ENCODE measurements at regions not wholly inside any gene's neighbourhood (a gene's known extent, or its start where the extent isn't known, plus 50 kb on each side); places are given as distances from the start of the nearest gene placed in this dataset.
A peak's percentile ranks its signal among the peaks of the same experiment; 100 is the strongest.
"Not testable (repeated sequence)": the region's sequence is repeated elsewhere in the genome, so short reads cannot be mapped to it uniquely, and the experiment has no call there.

DNA sequence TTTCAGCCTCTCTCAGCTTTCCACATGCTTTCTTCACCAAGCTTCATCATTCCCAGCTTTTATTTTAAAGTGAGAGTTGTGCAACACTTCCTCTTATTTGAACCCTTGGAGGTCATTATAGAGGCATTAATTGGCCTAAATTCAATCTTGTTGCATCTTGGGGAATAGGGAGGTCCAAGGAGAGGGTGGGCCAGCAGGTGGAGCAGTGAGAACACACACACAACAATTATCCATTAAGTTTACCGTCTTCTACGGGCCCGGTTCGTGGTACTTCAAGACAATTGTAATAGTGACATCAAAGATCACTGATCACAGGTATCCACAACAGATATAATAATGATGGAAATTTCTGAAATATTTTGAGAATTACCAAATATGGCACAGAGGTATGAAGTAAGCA, 457.2 kb upstream of the SMIM21 start:
- no peak for DNase-seq

GRCh38 chr18:75880925-75881504, 453.5 kb upstream of the SMIM21 start:
- no peak for DNase-seq

GRCh38 chr18:75880266-75880665, 452.8 kb upstream of the SMIM21 start:
- no peak for DNase-seq

DNA sequence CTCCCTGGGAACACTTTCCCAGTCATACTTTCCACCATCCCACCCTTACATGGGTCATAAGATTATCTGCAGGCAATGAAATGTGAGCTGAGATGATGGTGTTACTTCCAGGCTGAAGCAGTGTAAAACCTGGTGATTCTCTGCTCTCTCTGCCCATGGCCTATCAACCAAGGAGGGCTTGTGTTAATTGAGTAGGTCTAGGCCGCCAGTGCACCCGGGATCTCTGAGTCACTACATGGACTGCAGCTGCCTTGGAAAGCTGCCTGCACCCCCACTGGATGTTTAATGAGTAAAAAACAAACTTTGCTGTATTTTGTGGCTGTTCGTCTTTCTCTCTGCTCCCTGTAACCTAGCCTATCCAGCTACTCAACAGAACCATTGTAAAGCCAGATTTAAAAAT, 451.7 kb upstream of the SMIM21 start:
- no peak for DNase-seq

- no peak for DNase-seq
Measured at GRCh38 chr18:75875559-75875958, 448.1 kb upstream of the SMIM21 start.

DNA sequence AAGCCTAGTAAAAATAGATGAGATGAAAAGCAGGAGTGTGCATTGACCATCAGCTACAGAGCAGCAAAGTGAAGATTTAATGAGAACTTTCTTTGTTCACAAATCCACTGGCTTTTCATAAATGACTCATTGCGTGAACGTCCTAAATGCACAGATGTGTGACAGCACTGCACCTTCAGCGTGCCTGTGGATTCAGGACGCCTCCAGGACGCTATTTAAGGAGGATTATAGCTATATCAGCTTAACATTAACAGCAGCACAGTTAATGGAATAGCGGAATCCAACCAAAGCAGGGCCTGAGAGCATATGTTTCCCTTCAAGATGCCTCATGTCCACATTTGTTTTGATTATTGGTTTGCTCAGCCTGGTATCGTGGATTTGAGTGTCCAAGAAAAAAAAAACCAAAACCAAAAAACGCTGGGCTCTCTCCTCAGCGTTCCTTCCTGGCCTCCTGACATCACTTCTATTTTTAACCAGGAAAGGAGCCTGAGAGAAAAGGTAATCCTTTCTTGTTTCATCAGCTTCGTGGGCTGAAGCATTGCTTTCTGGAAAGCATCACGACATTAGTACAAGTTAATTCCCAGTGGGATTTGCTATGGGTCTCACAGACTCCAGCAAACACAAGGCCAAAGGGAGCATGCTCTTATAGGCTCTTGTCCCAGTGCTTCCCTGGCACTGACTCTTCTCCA, 447.0 kb upstream of the SMIM21 start:
- DNase-seq: no peak

- no peak for DNase-seq
Measured at GRCh38 chr18:75871596-75871995, 444.1 kb upstream of the SMIM21 start.

- no peak for DNase-seq
Measured at GRCh38 chr18:75869162-75869561, 441.7 kb upstream of the SMIM21 start.

- DNase-seq: no peak
Measured at GRCh38 chr18:75868031-75868430, 440.5 kb upstream of the SMIM21 start.

GRCh38 chr18:75865639-75866038, 438.1 kb upstream of the SMIM21 start:
- no peak for DNase-seq

DNA sequence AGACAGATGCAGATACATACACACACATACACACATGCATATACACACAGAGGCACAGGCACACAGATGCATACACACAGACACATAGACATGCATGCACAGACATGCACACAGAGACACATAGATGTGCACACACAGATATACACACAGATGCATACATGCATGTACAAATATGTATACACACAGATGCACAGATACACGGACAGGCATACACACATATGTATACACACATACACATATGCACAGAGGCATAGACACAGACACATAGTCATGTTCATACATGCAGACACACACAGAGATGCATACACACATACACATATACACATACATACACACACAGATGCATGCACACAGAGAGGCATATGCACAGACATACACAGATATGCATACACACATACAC, 437.3 kb upstream of the SMIM21 start:
- DNase-seq: no peak

DNA sequence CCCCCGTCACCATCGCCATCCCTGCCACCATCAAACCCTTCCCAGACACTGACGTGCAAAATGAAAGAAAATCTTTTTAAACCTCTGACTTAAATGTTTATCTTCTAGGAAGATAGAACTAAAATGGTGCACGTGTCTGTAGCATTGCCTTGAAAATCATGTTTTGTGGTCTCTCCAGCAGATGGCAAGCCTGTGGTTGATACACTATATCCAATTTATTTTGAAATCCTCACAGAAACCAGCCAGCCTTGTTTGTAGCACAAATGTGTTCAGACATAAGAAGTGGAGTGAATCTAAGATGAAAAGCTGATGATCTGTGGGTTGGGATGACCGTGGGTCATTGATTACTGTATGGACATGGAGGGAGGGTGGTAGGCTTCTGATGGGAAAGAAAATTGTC, 436.2 kb upstream of the SMIM21 start:
- DNase-seq: no peak

GRCh38 chr18:75862458-75862857, 435.0 kb upstream of the SMIM21 start:
- no peak for DNase-seq

DNA sequence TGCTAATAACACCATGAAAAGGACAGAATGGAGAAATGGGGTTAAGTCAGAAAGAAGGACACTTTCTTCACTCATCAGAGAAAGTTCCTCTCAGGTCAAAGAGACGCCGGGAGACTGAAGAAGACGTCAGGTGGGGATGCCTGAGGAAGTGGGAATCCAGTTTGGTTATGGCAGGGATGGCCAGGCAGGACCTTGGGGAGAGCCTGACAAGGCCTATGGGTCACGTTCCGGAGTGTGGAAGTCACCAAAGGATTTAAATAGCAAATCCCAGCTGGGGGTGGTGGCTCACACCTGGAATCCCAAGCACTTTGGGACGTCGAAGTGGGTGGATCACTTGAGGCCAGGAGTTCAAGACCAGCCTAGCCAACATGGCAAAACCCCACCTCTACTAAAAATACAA, 432.7 kb upstream of the SMIM21 start:
- DNase-seq: no peak

- no peak for DNase-seq
Measured at GRCh38 chr18:75859533-75859932, 432.0 kb upstream of the SMIM21 start.

- no peak for DNase-seq
Measured at GRCh38 chr18:75858754-75859153, 431.3 kb upstream of the SMIM21 start.

DNA sequence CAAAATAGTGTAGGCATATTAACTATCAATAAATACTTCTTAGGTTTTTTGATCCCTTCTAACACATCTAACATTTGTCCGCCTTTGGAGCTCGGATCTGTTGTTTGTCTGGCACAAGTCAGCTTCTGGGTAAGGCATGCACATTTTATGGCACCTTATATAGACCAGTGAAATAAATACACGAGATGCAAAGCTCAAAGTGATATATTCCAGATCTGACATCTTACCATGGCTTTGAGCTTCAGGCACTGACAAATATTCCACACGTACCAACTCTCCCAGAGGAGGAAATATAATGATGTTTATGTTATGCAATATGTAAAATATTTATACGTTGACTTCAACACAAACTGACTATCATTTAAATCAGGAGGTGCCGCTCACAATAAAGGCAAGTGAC, 430.1 kb upstream of the SMIM21 start:
- DNase-seq: no peak

GRCh38 chr18:75854808-75855207, 427.3 kb upstream of the SMIM21 start:
- no peak for DNase-seq

DNA sequence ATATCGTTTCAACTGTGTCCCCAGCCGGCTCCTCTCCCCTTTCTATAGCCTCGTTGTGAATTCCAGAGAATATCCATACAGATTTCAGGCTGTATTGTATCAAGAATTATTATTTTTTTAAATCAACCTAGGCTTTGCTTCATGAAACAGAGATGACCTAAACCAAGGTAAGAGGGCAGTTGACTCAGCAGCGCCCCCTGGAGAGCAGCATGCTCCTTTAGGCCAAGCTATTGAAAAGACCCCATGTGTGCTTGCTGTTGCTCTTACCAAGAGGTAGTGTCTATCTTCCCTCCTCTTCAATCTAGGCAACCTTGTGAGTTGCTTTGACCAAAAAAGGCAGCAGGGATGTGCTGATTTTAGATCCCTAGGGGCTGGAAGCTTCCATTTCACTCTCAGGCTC, 426.7 kb upstream of the SMIM21 start:
- peak; percentile 8 for DNase-seq

DNA sequence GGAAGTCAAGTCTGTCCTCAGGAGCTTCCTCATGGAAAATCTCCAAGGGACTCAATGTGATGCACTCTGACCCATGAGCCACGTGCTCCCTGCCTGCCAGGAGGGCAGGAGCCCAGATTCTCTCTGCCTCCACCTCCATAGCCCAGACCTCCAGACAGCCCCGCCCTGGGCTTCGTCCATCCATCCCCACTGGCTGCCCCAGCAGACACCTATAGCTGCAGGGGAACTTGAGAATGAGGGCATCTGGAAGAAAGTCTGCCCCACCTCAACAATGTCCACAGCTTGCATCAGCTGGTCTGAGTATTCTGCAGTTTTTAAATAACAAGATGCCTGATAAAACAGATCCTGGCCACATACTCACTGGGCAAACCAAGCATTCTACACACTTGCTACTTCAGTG, 418.8 kb upstream of the SMIM21 start:
- no peak for DNase-seq

DNA sequence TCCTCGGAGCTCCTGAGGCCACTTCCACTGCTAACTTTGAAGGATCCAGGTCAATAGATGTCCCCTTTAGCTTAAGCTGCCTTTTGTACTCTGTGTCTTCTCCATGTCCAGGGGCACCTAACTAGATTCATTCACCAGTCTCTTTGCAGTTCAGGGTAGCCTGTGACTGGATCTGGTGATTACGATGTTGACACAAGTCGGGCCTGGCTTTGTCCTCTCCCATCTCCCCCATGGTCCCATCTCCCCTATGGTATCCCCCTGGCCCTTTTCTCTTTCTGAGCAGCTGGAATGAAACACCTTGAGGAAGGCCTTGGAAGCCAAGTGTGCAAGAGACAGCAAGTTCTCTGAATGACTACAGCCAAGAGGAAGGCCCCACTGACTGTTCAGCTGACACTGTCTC, 417.9 kb upstream of the SMIM21 start:
- no peak for DNase-seq

DNA sequence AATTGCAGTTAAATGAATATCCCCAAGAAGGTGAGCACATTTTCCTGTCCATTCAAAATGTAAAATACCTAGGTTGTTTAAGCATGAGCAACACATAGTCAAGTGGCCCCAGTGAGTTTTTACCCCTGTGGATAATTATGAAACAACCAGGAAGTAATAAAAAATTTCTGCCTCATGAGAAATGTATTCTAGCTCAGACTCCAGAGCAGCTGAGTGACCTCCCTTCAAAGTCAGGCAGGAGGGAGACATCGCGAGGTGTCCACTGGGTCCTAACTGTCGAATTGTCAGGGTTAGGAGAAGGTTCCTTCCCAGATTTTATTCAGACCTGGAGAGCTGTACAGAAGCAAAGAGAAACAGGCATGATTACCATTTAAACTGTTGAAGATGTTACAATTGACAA, 416.6 kb upstream of the SMIM21 start:
- DNase-seq: no peak

- DNase-seq: no peak
Measured at GRCh38 chr18:75840131-75840530, 412.6 kb upstream of the SMIM21 start.

DNA sequence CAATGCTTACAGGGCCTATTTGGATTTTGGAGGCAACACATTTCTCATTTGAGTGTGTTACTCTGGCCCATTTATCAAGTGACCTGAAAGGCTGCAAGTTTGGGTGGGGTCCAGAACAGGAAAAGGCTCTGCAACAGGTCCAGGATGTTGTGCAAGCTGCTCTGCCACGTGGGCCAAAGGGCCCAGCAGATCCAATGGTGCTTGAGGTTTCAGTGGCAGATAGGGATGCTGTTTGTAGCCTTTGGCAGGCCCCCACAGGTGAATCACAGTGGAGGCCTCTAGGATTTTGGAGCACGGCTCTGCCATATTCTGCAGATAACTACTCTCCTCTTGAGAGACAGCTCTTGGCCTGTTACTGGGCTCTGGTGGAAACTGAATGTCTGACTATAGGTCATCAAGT, 412.2 kb upstream of the SMIM21 start:
- DNase-seq: not testable (repeated sequence)

DNA sequence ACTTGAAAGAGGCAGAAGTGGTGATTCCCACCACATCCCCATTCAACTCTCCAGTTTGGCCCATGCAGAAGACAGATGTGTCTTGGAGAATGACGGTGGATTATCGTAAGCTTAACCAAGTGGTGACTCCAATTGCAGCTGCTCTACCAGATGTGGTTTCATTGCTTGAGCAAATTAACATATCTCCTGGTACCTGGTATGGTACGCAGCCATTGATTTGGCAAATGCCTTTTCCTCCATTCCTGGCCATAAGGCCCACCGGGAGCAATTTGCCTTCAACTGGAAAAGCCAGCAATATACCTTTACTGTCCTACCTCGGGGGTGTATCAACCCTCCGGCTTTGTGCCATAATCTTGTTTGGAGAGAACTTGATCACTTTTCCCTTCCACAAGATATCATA, 411.5 kb upstream of the SMIM21 start:
- no peak for DNase-seq
